WTC11 (cell line): ENCODE measurements at regions not wholly inside any gene's neighbourhood (a gene's known extent, or its start where the extent isn't known, plus 50 kb on each side); places are given as distances from the start of the nearest gene placed in this dataset.
"Not testable (repeated sequence)": the region's sequence is repeated elsewhere in the genome, so short reads cannot be mapped to it uniquely, and the experiment has no call there.

Experiments used
- ATAC-seq: fragments of 200-7000 bp; cut with Tn5 transposase; 2 replicates; pipeline ENCODE4 v1.10.0; 2021; ENCODE audit warnings: mild to moderate bottlenecking, moderate library complexity
- CTCF ChIA-PET: fragments of 300-600 bp; sonication (Branson Sonifier 250); formaldehyde crosslinking; loops from one replicate; lab custom pipeline; 2021; ENCODE audit warnings: antibody characterized with exemption; lab: Charles Lee
- POLR2A ChIA-PET: fragments of 350-600 bp; sonication (Branson Sonifier 250); formaldehyde crosslinking; loops from one replicate; lab custom pipeline; 2021; ENCODE audit warnings: antibody characterized with exemption; lab: Charles Lee
- DNase-seq: peaks from one replicate; pipeline ENCODE4 v3.0.0; 2021; ENCODE audit warnings: low spot score
- H3K27ac Mint-ChIP-seq: 2 replicates; pipeline ENCODE4 v1.8.0; 2021; ENCODE audit warnings: mixed read lengths
- H3K27me3 Mint-ChIP-seq: 2 replicates; pipeline ENCODE4 v1.8.0; 2021; ENCODE audit warnings: low read depth, mild to moderate bottlenecking, moderate library complexity, mixed read lengths
- H3K36me3 Mint-ChIP-seq: 2 replicates; pipeline ENCODE4 v1.8.0; 2021; ENCODE audit warnings: mixed read lengths
- H3K4me1 Mint-ChIP-seq: 2 replicates; pipeline ENCODE4 v1.8.0; 2022; ENCODE audit warnings: mixed read lengths
- H3K4me3 Mint-ChIP-seq: 2 replicates; pipeline ENCODE4 v1.8.0; 2021; ENCODE audit warnings: mild to moderate bottlenecking, moderate library complexity, mixed read lengths
- H3K9me3 Mint-ChIP-seq: 2 replicates; pipeline ENCODE4 v1.8.0; 2021; ENCODE audit warnings: mixed read lengths
- ATF1 ChIP-seq: sonication (generic); formaldehyde crosslinking; IDR thresholded peaks from 2 replicates; pipeline ENCODE4 v1.8.1; 2023; ENCODE audit warnings: mild to moderate bottlenecking, moderate library complexity, missing genetic modification reagents
- ATF6 ChIP-seq: sonication (generic); formaldehyde crosslinking; IDR thresholded peaks from 2 replicates; pipeline ENCODE4 v1.8.1; 2023; ENCODE audit warnings: mild to moderate bottlenecking, missing genetic modification reagents
- ELF4 ChIP-seq: sonication (generic); formaldehyde crosslinking; IDR thresholded peaks from 2 replicates; pipeline ENCODE4 v1.8.1; 2022; ENCODE audit warnings: low read depth, mild to moderate bottlenecking, moderate library complexity, missing genetic modification reagents
- ESRRA ChIP-seq: sonication (generic); formaldehyde crosslinking; IDR thresholded peaks from 2 replicates; pipeline ENCODE4 v1.8.1; 2022; ENCODE audit warnings: mild to moderate bottlenecking, missing genetic modification reagents, borderline replicate concordance
- IRF2 ChIP-seq: sonication (generic); formaldehyde crosslinking; IDR thresholded peaks from 2 replicates; pipeline ENCODE4 v1.8.0; 2022; ENCODE audit warnings: low read depth, missing genetic modification reagents, borderline replicate concordance
- MXD4 ChIP-seq: fragments of 250-450 bp; sonication (Bioruptor Pico); IDR thresholded peaks from 2 replicates; pipeline ENCODE4 v1.8.0; 2021; ENCODE audit warnings: mild to moderate bottlenecking, moderate library complexity, borderline replicate concordance
- MYBL2 ChIP-seq: sonication (generic); formaldehyde crosslinking; IDR thresholded peaks from 2 replicates; pipeline ENCODE4 v1.8.1; 2023; ENCODE audit warnings: mild to moderate bottlenecking, moderate library complexity, missing genetic modification reagents
- SMAD4 ChIP-seq: sonication (generic); formaldehyde crosslinking; IDR thresholded peaks from 2 replicates; pipeline ENCODE4 v1.8.0; 2022; ENCODE audit warnings: mild to moderate bottlenecking, missing genetic modification reagents
- TP53 ChIP-seq: sonication (generic); formaldehyde crosslinking; IDR thresholded peaks from 2 replicates; pipeline ENCODE4 v1.8.1; 2023; ENCODE audit warnings: mild to moderate bottlenecking, missing genetic modification reagents
- ZNF219 ChIP-seq: sonication (generic); formaldehyde crosslinking; IDR thresholded peaks from 2 replicates; pipeline ENCODE4 v1.8.0; 2023; ENCODE audit warnings: missing genetic modification reagents, mild to moderate bottlenecking, borderline replicate concordance
- ZNF396 ChIP-seq: fragments of 250-450 bp; sonication (Bioruptor Pico); IDR thresholded peaks from 2 replicates; pipeline ENCODE4 v1.8.0; 2021; ENCODE audit warnings: mild to moderate bottlenecking, moderate library complexity, borderline replicate concordance
- ZNF671 ChIP-seq: fragments of 250-450 bp; sonication (Bioruptor Pico); IDR thresholded peaks from 2 replicates; pipeline ENCODE4 v1.8.0; 2021; ENCODE audit warnings: mild to moderate bottlenecking
- TF ChIP-seq, protein P1 (sequence below): sonication (generic); formaldehyde crosslinking; IDR thresholded peaks from 2 replicates; pipeline ENCODE4 v1.8.0; 2023; ENCODE audit warnings: missing genetic modification reagents
- TF ChIP-seq, protein P2 (sequence below): sonication (generic); formaldehyde crosslinking; IDR thresholded peaks from 2 replicates; pipeline ENCODE4 v1.8.0; 2022; ENCODE audit warnings: mild to moderate bottlenecking, missing genetic modification reagents
- TF ChIP-seq, protein P3 (sequence below): sonication (generic); formaldehyde crosslinking; IDR thresholded peaks from 2 replicates; pipeline ENCODE4 v1.8.0; 2023; ENCODE audit warnings: mild to moderate bottlenecking, missing genetic modification reagents
- TF ChIP-seq, protein P4 (sequence below): sonication (generic); formaldehyde crosslinking; IDR thresholded peaks from 2 replicates; pipeline ENCODE4 v1.8.0; 2022; ENCODE audit warnings: mild to moderate bottlenecking, missing genetic modification reagents

- Mint-ChIP-seq H3K4me3 (no peak overlapping the region), H3K27ac (no peak overlapping the region), H3K9me3 (peaks cover 5% of the 10 kb centered on the region), H3K36me3 (no peaks in the 10 kb centered on the region), H3K4me1 (peaks cover 3% of the 10 kb centered on the region), H3K27me3 (no peaks in the 10 kb centered on the region)
- no peak for DNase-seq
- no peak for ATAC-seq
- ChIA-PET POLR2A (no interaction called here), CTCF (no interaction called here)
- no peak for TF ChIP-seq ZNF671 (CRISPR knock-in tag)
- no peak for TF ChIP-seq MYBL2
Measured at GRCh38 chr11:21723678-21724077, 469.2 kb upstream of the ANO5 start.

DNA sequence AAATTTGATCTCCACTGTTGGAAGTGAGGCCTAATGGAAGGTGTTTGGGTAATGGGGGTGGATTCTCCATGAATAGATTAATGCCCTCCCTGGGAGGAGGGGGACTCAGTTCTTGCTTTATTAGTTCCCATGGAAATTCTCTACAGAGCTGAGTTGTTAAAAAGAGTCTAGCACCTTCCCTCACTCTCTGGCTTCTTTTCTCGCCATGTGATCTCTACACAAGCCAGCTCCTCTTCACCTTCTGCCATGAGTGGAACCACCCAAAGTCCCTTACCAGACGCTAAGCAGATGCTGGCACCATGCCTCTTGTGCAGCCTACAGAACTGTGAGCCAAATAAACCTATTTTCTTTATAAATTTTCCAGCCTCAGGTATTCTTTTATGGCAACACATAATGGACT, 465.8 kb upstream of the ANO5 start:
- Mint-ChIP-seq H3K4me3 (no peak overlapping the region), H3K9me3 (peaks cover 12% of the 10 kb centered on the region), H3K27ac (no peak overlapping the region), H3K4me1 (peaks cover 3% of the 10 kb centered on the region), H3K27me3 (no peaks in the 10 kb centered on the region), H3K36me3 (no peaks in the 10 kb centered on the region; the same call in 1 of the 2 replicates)
- DNase-seq, result no peak
- no peak for ATAC-seq
- TF ChIP-seq MXD4 (CRISPR knock-in tag) (no peak), ZNF219 (CRISPR knock-in tag) (no peak), ATF1 (CRISPR knock-in tag) (no peak)
- ChIA-PET POLR2A (no interaction called here), CTCF (no interaction called here)

- Mint-ChIP-seq H3K4me3 (no peak overlapping the region), H3K27me3 (peaks cover 2% of the 10 kb centered on the region; the same call in 1 of the 2 replicates), H3K27ac (no peak overlapping the region), H3K36me3 (peaks cover 7% of the 10 kb centered on the region; the same call in 1 of the 2 replicates), H3K9me3 (peaks cover 24% of the 10 kb centered on the region), H3K4me1 (no peaks in the 10 kb centered on the region)
- DNase-seq (no peak), ATAC-seq (no peak)
- TF ChIP-seq ELF4 (CRISPR knock-in tag) (no peak), TP53 (no peak), ZNF396 (CRISPR knock-in tag) (no peak), SMAD4 (CRISPR knock-in tag) (no peak)
- TF ChIP-seq, protein P1, sequence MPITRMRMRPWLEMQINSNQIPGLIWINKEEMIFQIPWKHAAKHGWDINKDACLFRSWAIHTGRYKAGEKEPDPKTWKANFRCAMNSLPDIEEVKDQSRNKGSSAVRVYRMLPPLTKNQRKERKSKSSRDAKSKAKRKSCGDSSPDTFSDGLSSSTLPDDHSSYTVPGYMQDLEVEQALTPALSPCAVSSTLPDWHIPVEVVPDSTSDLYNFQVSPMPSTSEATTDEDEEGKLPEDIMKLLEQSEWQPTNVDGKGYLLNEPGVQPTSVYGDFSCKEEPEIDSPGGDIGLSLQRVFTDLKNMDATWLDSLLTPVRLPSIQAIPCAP, result no peak
- TF ChIP-seq, protein P2, sequence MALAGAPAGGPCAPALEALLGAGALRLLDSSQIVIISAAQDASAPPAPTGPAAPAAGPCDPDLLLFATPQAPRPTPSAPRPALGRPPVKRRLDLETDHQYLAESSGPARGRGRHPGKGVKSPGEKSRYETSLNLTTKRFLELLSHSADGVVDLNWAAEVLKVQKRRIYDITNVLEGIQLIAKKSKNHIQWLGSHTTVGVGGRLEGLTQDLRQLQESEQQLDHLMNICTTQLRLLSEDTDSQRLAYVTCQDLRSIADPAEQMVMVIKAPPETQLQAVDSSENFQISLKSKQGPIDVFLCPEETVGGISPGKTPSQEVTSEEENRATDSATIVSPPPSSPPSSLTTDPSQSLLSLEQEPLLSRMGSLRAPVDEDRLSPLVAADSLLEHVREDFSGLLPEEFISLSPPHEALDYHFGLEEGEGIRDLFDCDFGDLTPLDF, result no peak
- ChIA-PET POLR2A (no interaction called here), CTCF (no interaction called here)
Measured at GRCh38 chr11:21736404-21736803, 456.5 kb upstream of the ANO5 start.

DNA sequence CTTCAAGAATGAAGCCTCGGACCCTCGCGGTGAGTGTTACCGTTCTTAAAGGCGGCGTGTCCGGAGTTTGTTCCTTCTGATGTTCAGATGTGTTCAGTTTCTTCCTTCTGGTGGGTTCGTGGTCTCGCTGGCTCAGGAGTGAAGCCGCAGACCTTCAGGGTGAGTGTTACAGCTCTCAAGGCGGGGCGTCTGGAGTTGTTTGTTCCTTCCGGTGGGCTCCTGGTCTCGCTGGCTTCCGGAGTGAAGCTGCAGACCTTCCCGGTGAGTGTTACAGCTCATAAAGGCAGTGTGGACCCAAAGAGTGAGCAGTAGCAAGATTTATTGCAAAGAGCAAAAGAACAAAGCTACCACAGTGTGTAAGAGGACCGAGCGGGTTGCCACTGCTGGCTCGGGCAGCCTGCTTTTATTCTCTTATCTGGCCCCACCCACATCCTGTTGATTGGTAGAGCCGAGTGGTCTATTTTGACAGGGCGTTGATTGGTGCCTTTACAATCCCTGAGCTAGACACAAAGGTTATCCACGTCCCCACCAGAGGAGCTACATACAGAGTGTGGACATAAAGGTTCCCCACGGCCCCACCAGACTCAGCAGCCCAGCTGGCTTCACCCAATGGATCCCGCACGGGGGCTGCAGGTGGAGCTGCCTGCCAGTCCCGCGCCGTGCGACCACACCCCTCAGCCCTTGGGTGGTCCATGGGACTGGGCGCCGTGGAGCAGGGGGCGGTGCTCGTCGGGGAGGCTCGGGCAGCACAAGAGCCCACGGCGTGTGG, 440.2 kb upstream of the ANO5 start:
- H3K36me3 Mint-ChIP-seq, H3K4me1 Mint-ChIP-seq, POLR2A ChIA-PET, H3K27ac Mint-ChIP-seq, CTCF ChIA-PET, H3K27me3 Mint-ChIP-seq, H3K4me3 Mint-ChIP-seq, ATAC-seq: not testable (repeated sequence)
- peak; percentile 10 for DNase-seq
- peaks cover 28% of the 10 kb centered on the region for H3K9me3 Mint-ChIP-seq

DNA sequence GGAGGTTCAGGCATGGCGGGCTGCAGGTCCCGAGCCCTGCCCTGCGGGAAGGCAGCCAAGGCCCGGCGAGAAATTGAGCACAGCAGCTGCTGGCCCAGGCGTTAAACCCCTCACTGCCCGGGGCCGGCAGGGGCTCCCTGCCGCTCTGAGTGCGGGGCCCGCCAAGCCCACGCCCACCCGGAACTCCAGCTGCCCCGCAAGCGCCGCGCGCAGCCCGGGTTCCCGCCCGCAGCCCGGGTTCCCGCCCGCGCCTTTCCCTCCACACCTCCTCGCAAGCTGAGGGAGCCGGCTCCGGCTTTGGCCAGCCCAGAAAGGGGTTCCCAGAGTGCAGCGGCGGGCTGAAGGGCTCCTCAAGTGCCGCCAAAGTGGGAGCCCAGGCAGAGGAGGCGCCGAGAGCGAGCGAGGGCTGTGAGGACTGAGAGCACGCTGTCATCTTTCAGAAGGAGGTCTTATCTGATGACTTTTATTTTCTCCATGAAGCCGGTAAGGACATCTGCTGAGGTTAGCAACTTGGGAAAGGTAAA, 439.6 kb upstream of the ANO5 start:
- POLR2A ChIA-PET, ATAC-seq, H3K27ac Mint-ChIP-seq, H3K27me3 Mint-ChIP-seq, H3K4me3 Mint-ChIP-seq, CTCF ChIA-PET, H3K36me3 Mint-ChIP-seq, H3K4me1 Mint-ChIP-seq: not testable (repeated sequence)
- DNase-seq, result peak; percentile 10
- peaks cover 29% of the 10 kb centered on the region for H3K9me3 Mint-ChIP-seq

GRCh38 chr11:21761000-21761399, 431.9 kb upstream of the ANO5 start:
- peaks cover 52% of the 10 kb centered on the region for H3K9me3 Mint-ChIP-seq
- H3K27ac Mint-ChIP-seq, result no peak overlapping the region
- no peak for ATAC-seq
- no peak overlapping the region for H3K4me3 Mint-ChIP-seq
- POLR2A ChIA-PET, result no interaction called here
- DNase-seq, result no peak
- no peaks in the 10 kb centered on the region for H3K27me3 Mint-ChIP-seq
- CTCF ChIA-PET, result no interaction called here
- no peaks in the 10 kb centered on the region for H3K4me1 Mint-ChIP-seq
- H3K36me3 Mint-ChIP-seq, result peaks cover 30% of the 10 kb centered on the region
- TF ChIP-seq ESRRA (CRISPR knock-in tag) (no peak), ATF6 (CRISPR knock-in tag) (no peak), IRF2 (CRISPR knock-in tag) (no peak)
- TF ChIP-seq, protein P3, sequence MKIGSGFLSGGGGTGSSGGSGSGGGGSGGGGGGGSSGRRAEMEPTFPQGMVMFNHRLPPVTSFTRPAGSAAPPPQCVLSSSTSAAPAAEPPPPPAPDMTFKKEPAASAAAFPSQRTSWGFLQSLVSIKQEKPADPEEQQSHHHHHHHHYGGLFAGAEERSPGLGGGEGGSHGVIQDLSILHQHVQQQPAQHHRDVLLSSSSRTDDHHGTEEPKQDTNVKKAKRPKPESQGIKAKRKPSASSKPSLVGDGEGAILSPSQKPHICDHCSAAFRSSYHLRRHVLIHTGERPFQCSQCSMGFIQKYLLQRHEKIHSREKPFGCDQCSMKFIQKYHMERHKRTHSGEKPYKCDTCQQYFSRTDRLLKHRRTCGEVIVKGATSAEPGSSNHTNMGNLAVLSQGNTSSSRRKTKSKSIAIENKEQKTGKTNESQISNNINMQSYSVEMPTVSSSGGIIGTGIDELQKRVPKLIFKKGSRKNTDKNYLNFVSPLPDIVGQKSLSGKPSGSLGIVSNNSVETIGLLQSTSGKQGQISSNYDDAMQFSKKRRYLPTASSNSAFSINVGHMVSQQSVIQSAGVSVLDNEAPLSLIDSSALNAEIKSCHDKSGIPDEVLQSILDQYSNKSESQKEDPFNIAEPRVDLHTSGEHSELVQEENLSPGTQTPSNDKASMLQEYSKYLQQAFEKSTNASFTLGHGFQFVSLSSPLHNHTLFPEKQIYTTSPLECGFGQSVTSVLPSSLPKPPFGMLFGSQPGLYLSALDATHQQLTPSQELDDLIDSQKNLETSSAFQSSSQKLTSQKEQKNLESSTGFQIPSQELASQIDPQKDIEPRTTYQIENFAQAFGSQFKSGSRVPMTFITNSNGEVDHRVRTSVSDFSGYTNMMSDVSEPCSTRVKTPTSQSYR (CRISPR knock-in tag), result no peak
- TF ChIP-seq, protein P4, sequence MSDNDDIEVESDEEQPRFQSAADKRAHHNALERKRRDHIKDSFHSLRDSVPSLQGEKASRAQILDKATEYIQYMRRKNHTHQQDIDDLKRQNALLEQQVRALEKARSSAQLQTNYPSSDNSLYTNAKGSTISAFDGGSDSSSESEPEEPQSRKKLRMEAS (CRISPR knock-in tag), result no peak
